Amniotic epithelial cell (primary cell): ENCODE measurements at regions not wholly inside any gene's neighbourhood (a gene's known extent, or its start where the extent isn't known, plus 50 kb on each side); places are given as distances from the start of the nearest gene placed in this dataset.
A peak's percentile ranks its signal among the peaks of the same experiment; 100 is the strongest.

Source experiments
- DNase-seq: peaks from one replicate; pipeline ENCODE4 v3.0.0-alpha.2; 2010; ENCODE audit warnings: low read depth

- DNase-seq = no peak
Observed at GRCh38 chr3:165451371-165452070, 255.3 kb upstream of the SLITRK3 start.

- no peak for DNase-seq
Observed at GRCh38 chr3:165446555-165446954, 250.4 kb upstream of the SLITRK3 start.

- DNase-seq = peak; percentile 65
Observed at GRCh38 chr3:165444745-165445144, 248.6 kb upstream of the SLITRK3 start.

GRCh38 chr3:165443664-165444063, 247.5 kb upstream of the SLITRK3 start:
- DNase-seq = peak; percentile 58

- DNase-seq = no peak
Observed at GRCh38 chr3:165442061-165442460, 245.9 kb upstream of the SLITRK3 start.

GRCh38 chr3:165440380-165440779, 244.2 kb upstream of the SLITRK3 start:
- no peak for DNase-seq

GRCh38 chr3:165439765-165440164, 243.6 kb upstream of the SLITRK3 start:
- DNase-seq = no peak

- peak; percentile 17 for DNase-seq
Observed at GRCh38 chr3:165434516-165434915, 238.3 kb upstream of the SLITRK3 start.

- no peak for DNase-seq
Observed at GRCh38 chr3:165406425-165406824, 210.2 kb upstream of the SLITRK3 start.

- DNase-seq = no peak
Observed at GRCh38 chr3:165404357-165405027, 208.3 kb upstream of the SLITRK3 start.

GRCh38 chr3:165403666-165404065, 207.5 kb upstream of the SLITRK3 start:
- DNase-seq = no peak

GRCh38 chr3:165395188-165395587, 199.0 kb upstream of the SLITRK3 start:
- DNase-seq = no peak

- no peak for DNase-seq
Observed at GRCh38 chr3:165393461-165393860, 197.3 kb upstream of the SLITRK3 start.

GRCh38 chr3:165390166-165390565, 194.0 kb upstream of the SLITRK3 start:
- DNase-seq = no peak

- no peak for DNase-seq
Observed at GRCh38 chr3:165389653-165390052, 193.5 kb upstream of the SLITRK3 start.

GRCh38 chr3:165389064-165389463, 192.9 kb upstream of the SLITRK3 start:
- peak; percentile 60 for DNase-seq

GRCh38 chr3:165383381-165383780, 187.2 kb upstream of the SLITRK3 start:
- peak; percentile 28 for DNase-seq

GRCh38 chr3:165382672-165383071, 186.5 kb upstream of the SLITRK3 start:
- DNase-seq = no peak

GRCh38 chr3:165378761-165379160, 182.6 kb upstream of the SLITRK3 start:
- no peak for DNase-seq

GRCh38 chr3:165359005-165359404, 162.8 kb upstream of the SLITRK3 start:
- no peak for DNase-seq

GRCh38 chr3:165355316-165355715, 159.1 kb upstream of the SLITRK3 start:
- no peak for DNase-seq

GRCh38 chr3:165347526-165347925, 151.3 kb upstream of the SLITRK3 start:
- DNase-seq = peak; percentile 33

GRCh38 chr3:165346503-165346902, 150.3 kb upstream of the SLITRK3 start:
- no peak for DNase-seq

GRCh38 chr3:165343185-165343584, 147.0 kb upstream of the SLITRK3 start:
- no peak for DNase-seq
